SH-SY5Y (cell line): ENCODE measurements at regions not wholly inside any gene's neighbourhood (a gene's known extent, or its start where the extent isn't known, plus 50 kb on each side); places are given as distances from the start of the nearest gene placed in this dataset.

Experiments used
- GATA2 ChIP-seq: IDR thresholded peaks from 2 replicates; pipeline ENCODE4 v1.6.1; 2011; ENCODE audit warnings: mild to moderate bottlenecking, low read depth, low read length
- GATA3 ChIP-seq: IDR thresholded peaks from 2 replicates; pipeline ENCODE4 v1.6.1; 2011; ENCODE audit warnings: low read depth, mild to moderate bottlenecking, low read length, moderate library complexity

GRCh38 chr4:149988087-149988410 lies 90.2 kb upstream of the DCLK2 start:
- TF ChIP-seq GATA2 (no peak), GATA3 (no peak)

GRCh38 chr4:149993030-149993429 lies 85.2 kb upstream of the DCLK2 start:
- TF ChIP-seq GATA3 (no peak), GATA2 (no peak)

DNA sequence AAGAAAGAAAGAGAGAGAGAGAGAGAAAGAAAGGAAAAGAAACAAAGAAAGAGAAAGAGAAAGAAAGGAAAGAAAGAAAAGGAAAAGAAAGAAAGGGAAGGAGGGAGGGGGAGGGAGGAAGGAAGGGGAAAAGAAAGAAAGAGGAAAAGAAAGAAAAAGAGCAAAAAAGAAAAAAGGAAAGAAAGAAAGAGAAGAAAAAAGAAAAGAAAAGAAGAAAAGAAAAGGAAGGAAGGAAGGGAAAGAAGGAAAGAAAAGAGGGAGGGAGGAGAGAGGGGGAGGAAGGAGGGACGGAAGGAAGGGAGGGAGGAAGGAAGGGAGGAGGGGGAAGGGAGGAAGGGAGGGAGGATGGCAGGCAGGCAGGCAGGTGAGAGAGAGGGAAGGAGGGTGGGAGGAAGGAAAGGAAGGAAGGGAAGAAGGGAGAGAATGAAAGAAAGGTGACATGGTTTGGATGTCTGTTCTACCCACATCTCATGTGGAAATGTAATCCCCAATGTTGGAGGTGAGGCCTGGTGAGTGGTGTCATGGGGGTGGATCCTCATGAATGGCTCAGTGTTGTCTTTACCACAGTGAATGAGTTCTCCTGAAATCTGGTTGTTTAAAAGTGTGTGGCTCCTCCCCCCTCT lies 83.0 kb upstream of the DCLK2 start:
- TF ChIP-seq GATA2 (no peak), GATA3 (no peak)

GRCh38 chr4:149997881-149998421 lies 80.3 kb upstream of the DCLK2 start:
- TF ChIP-seq GATA2, result no peak
- TF ChIP-seq GATA3, result no peak

- TF ChIP-seq GATA3 (no peak), GATA2 (no peak)
Measured at GRCh38 chr4:149999485-150000074, 78.7 kb upstream of the DCLK2 start.

DNA sequence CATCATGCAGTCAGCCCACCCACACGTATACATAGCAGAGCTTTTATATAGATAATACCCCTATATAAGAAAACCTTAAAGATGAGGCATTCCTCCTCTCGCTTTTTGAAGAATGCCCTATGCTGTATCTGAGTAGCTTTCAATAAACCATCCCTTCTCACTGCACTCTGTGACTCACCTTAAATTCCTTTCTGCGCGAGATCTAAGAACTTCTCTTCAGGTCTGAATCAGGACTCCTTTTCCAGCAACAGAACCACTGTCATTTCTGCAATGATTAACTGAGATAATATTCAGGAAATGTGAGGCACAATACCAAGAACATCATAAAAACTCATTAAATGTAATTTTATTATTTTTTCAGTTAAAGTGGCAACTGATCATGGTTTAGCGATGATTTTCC lies 76.4 kb upstream of the DCLK2 start:
- TF ChIP-seq GATA2, result no peak
- TF ChIP-seq GATA3, result no peak

DNA sequence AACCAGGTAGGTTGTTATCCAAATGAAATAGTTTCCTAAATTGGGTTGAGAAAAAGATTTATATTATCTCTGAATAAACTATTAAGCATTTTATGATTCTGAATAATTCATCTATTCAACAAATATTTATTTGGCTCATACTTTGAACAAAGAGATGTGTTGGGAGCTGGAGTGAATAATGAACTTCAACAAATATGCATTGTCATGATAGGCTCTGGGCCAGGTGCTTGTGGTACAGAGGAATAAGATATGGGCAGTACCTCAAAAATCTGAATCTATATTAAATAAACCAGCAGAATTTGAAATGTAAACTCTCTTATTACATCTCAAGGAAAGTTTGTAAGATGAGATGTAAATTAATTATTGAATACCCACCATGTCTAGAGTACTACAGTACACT lies 75.7 kb upstream of the DCLK2 start:
- no peak for TF ChIP-seq GATA3
- no peak for TF ChIP-seq GATA2

- TF ChIP-seq GATA2 (no peak), GATA3 (no peak)
Measured at GRCh38 chr4:150004481-150004880, 73.8 kb upstream of the DCLK2 start.

DNA sequence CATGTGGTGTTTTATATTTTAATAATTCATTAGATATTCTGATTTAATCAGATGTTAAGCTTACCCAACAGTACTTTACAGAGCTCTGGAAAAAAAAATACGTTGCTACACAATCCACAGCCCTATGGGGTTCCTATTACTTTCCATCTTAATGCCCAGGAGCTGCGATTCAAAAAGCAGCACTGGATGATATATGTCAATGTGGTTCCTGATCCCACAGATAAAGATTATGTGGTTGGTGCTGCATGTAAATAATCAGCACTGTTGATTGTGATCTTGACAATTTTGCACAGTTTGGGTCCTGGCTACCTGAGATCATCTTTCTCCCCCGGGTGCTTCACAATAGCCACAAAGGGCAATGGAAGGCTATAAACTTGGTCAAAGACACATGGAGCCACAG lies 72.7 kb upstream of the DCLK2 start:
- TF ChIP-seq GATA2 (peak; percentile 66), GATA3 (peak; percentile 62; the same call in 1 of the 2 replicates)

DNA sequence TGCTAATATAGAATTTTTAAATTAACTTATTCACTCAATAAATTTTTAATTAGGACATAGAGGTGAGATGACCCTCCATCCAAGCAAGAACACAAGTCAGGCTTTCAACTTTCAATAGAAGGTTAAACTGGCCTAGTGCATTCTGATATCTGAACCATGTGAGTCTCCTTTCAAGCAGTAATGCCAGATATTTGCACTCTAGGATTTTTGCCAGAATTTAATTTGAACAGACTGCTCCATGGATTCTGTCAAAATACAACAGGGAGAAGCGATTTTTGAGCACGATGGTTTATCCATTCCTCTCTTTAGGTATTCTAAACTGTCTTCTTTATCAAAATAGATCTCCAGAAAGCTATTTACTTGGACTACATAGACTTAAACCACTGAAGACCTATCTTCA lies 72.0 kb upstream of the DCLK2 start:
- TF ChIP-seq GATA3 (no peak), GATA2 (no peak)

DNA sequence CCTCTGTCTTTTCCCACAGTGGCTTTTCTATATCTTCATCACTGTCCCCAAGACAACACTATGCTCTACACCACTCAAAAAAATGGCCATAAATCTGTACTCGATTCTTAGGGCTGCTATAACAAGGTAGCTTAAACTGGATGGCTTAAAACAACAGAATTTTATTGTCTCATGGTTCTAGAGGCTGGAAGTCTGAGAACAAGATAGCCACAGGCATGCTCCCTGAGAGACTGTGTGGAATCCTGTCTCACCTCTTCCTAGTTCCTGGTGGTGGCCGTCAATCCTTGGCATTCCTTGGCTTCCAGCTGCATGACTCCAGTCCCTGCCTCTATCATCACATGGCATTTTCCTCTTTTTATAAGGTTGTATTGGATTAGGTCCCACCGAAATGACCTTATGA lies 70.7 kb upstream of the DCLK2 start:
- TF ChIP-seq GATA2, result no peak
- no peak for TF ChIP-seq GATA3

- TF ChIP-seq GATA3 (no peak), GATA2 (no peak)
Measured at GRCh38 chr4:150008546-150008945, 69.7 kb upstream of the DCLK2 start.

DNA sequence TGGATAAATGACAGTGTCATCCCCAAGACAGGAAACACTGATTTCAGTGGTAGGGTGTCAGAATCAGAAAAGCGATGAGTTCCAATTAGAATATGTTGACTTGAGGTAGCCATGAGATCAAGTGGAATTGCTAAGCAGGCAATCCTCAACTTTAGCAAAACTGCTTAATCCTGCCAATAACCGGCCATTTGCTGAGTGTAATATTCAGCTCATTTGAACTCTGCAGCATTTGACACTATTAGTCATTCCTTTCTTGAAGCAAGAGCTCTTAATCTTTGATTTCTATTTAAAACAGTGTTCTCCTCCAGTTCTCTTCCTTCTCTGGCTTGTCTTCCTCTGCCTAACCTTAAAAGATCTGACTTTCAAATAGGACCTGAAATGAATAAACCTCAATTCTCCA lies 68.7 kb upstream of the DCLK2 start:
- TF ChIP-seq GATA2, result no peak
- no peak for TF ChIP-seq GATA3

DNA sequence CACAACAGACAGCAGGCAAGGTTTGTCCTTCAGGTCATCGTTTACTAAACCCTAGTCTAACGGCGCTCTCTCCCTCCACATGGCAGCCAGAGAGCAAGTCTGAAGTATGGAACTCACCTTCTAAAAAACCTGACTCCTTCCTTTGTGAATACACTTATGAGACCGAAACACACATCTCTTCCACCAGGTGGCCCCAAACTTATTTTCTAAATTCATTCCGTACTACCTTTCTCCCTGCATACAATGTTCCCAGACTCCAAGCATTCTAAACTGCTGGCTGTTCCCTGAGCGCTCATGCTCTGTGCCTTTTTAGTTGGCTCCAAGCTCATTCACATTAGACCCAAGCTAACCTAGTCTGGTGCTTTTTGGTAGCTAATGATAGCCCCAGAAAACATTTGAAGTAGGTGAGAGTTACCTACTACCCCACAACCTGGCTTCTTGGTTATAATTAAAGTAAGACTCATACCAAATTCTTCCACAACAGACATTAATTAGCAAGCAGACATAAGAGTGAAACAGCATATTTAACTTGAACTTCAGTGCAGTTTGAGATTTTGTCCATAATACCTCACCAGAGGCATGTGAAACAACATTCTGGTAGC lies 67.6 kb upstream of the DCLK2 start:
- no peak for TF ChIP-seq GATA2

DNA sequence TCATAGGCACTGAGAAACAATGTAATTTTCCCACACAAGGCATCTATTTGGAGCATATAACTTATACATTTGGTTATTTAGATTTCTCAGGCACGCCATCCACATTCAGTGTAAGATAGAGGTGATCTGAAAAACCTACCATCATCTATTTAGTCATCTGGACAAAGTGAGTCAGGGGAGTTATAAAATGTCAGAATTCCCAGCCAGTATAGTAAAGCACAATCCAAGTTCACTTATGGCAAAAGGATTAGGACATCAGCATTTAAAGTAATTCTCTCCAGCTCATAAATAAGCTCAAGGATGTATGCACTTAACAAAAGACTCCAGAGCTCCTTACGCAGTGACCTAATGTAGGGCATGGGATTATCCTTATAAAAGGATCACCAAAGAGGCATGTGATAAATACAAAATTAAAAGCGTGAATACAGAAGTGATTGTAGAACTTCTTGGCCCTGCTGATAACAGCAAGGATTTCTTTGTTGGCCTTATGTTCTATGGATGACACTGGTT lies 65.3 kb upstream of the DCLK2 start:
- TF ChIP-seq GATA3 (no peak), GATA2 (no peak)
